IMR-90 (cell line): ENCODE measurements at regions not wholly inside any gene's neighbourhood (a gene's known extent, or its start where the extent isn't known, plus 50 kb on each side); places are given as distances from the start of the nearest gene placed in this dataset.

ENCODE experiments used
- ATAC-seq: fragments of 200-7000 bp; cut with Tn5 transposase; 2 replicates; pipeline ENCODE4 v1.9.1; 2020; ENCODE audit warnings: low read depth, mild to moderate bottlenecking, moderate library complexity
- BruUV-seq: library from RNA; stranded (reverse); fragments of 400-500 nt; replicated peaks from 2 replicates; lab custom pipeline; 2021; lab: Mats Ljungman, UMichigan
- CTCF ChIA-PET: fragments of 300-600 bp; formaldehyde crosslinking; extraction: SDS; loops from one replicate; lab custom pipeline; 2021; ENCODE audit warnings: antibody characterized with exemption; lab: Yijun Ruan, JAX
- POLR2A ChIA-PET: fragments of 300-600 bp; sonication (Branson Sonifier 250); formaldehyde crosslinking; loops from one replicate; lab custom pipeline; 2022; ENCODE audit warnings: antibody characterized with exemption; ENCODE audit not compliant: unreplicated experiment; lab: Charles Lee
- DNase-seq: peaks from one replicate; pipeline ENCODE4 v3.0.0; 2013
- H2AFZ ChIP-seq: replicated peaks from 2 replicates; pipeline ENCODE3; 2013; ENCODE audit warnings: low read length, mild to moderate bottlenecking; ENCODE audit not compliant: poor library complexity
- H2AK5ac ChIP-seq: 2 replicates; pipeline ENCODE4 v1.6.1; 2013; ENCODE audit warnings: low read depth, low read length, inconsistent platforms
- H2AK9ac ChIP-seq: replicated peaks from 2 replicates; pipeline ENCODE3; 2013; ENCODE audit warnings: mild to moderate bottlenecking, low read depth, low read length, moderate library complexity; ENCODE audit not compliant: poor library complexity
- H2BK120ac ChIP-seq: 2 replicates; pipeline ENCODE4 v1.6.1; 2013; ENCODE audit warnings: low read depth, low read length, inconsistent platforms
- H2BK15ac ChIP-seq: 3 replicates; pipeline ENCODE4 v1.6.1; 2013; ENCODE audit warnings: low read depth, low read length, inconsistent platforms
- H2BK20ac ChIP-seq: 2 replicates; pipeline ENCODE4 v1.6.1; 2013; ENCODE audit warnings: low read depth, mild to moderate bottlenecking, inconsistent platforms, low read length, moderate library complexity
- H2BK5ac ChIP-seq: 2 replicates; pipeline ENCODE4 v1.6.1; 2013; ENCODE audit warnings: mild to moderate bottlenecking, low read depth, low read length, inconsistent platforms; ENCODE audit not compliant: poor library complexity, severe bottlenecking
- H3K14ac ChIP-seq: replicated peaks from 2 replicates; pipeline ENCODE4 v1.6.1; 2013; ENCODE audit warnings: low read depth, low read length, inconsistent platforms
- H3K18ac ChIP-seq: 2 replicates; pipeline ENCODE4 v1.6.1; 2013; ENCODE audit warnings: low read depth, low read length, control low read depth
- H3K23ac ChIP-seq: 2 replicates; pipeline ENCODE4 v1.6.1; 2013; ENCODE audit warnings: low read depth, low read length, inconsistent platforms
- H3K27ac ChIP-seq: 2 replicates; pipeline ENCODE4 v1.5.1; 2013; ENCODE audit warnings: mild to moderate bottlenecking, control low read depth, low read length; ENCODE audit not compliant: insufficient read depth
- H3K27me3 ChIP-seq: 2 replicates; pipeline ENCODE4 v1.6.1; 2013; ENCODE audit warnings: low read length; ENCODE audit not compliant: control insufficient read depth, insufficient read depth
- H3K36me3 ChIP-seq: 2 replicates; pipeline ENCODE4 v1.6.1; 2013; ENCODE audit warnings: low read length, mixed read lengths; ENCODE audit not compliant: control insufficient read depth, insufficient read depth
- H3K4ac ChIP-seq: 2 replicates; pipeline ENCODE4 v1.6.1; 2013; ENCODE audit warnings: low read depth, low read length, inconsistent platforms
- H3K4me1 ChIP-seq: 2 replicates; pipeline ENCODE4 v1.6.1; 2013; ENCODE audit warnings: low read length, mixed read lengths; ENCODE audit not compliant: control insufficient read depth, insufficient read depth
- H3K4me2 ChIP-seq: 2 replicates; pipeline ENCODE4 v1.6.1; 2013; ENCODE audit warnings: low read depth, mild to moderate bottlenecking, control low read depth, low read length, moderate library complexity
- H3K4me3 ChIP-seq: 2 replicates; pipeline ENCODE4 v1.5.1; 2013; ENCODE audit warnings: low read depth, mild to moderate bottlenecking, control low read depth, low read length, moderate library complexity; ENCODE audit not compliant: insufficient read depth
- H3K56ac ChIP-seq: 2 replicates; pipeline ENCODE4 v1.6.1; 2013; ENCODE audit warnings: low read length, inconsistent platforms; ENCODE audit not compliant: insufficient read depth; ENCODE audit errors: extremely low read depth
- H3K79me1 ChIP-seq, 2 experiments: 2 replicates each; pipeline ENCODE4 v1.6.1; 2013; ENCODE audit warnings: low read length in 2 of 2, inconsistent platforms in 1 of 2, low read depth in 1 of 2
- H3K9ac ChIP-seq: 2 replicates; pipeline ENCODE4 v1.6.1; 2013; ENCODE audit warnings: low read depth, low read length, control low read depth
- H3K9me1 ChIP-seq: 2 replicates; pipeline ENCODE4 v1.6.1; 2013; ENCODE audit warnings: low read length, inconsistent platforms; ENCODE audit not compliant: insufficient read depth
- H3K9me3 ChIP-seq: 2 replicates; pipeline ENCODE4 v1.6.1; 2013; ENCODE audit warnings: low read length; ENCODE audit not compliant: control insufficient read depth, insufficient read depth
- H4K20me1 ChIP-seq: 2 replicates; pipeline ENCODE4 v1.6.1; 2013; ENCODE audit warnings: low read length, inconsistent platforms; ENCODE audit not compliant: insufficient read depth
- H4K5ac ChIP-seq: 2 replicates; pipeline ENCODE4 v1.6.1; 2013; ENCODE audit warnings: mild to moderate bottlenecking, low read depth, low read length, control low read depth
- H4K8ac ChIP-seq, 2 experiments: 2 replicates each; pipeline ENCODE4 v1.6.1; 2013; ENCODE audit warnings: low read depth in 2 of 2, low read length in 2 of 2, control low read depth in 1 of 2, inconsistent platforms in 1 of 2
- H4K91ac ChIP-seq: 2 replicates; pipeline ENCODE4 v1.6.1; 2013; ENCODE audit warnings: low read depth, low read length, inconsistent platforms; ENCODE audit not compliant: insufficient read depth
- CEBPB ChIP-seq: IDR thresholded peaks from 2 replicates; pipeline ENCODE4 v1.6.1; 2012; ENCODE audit warnings: low read depth, low read length, improper control_type of control experiment
- CHD1 ChIP-seq: IDR thresholded peaks from 2 replicates; pipeline ENCODE4 v1.6.1; 2012; ENCODE audit warnings: low read depth, low read length, improper control_type of control experiment
- ELK1 ChIP-seq: fragments of 150-350 bp; IDR thresholded peaks from 2 replicates; pipeline ENCODE4 v1.6.1; 2016; ENCODE audit warnings: low read depth, mild to moderate bottlenecking, low read length, moderate library complexity, borderline replicate concordance
- FOS ChIP-seq: fragments of 150-350 bp; IDR thresholded peaks from 2 replicates; pipeline ENCODE4 v1.6.1; 2016; ENCODE audit warnings: low read depth, low read length
- MAFK ChIP-seq: IDR thresholded peaks from 2 replicates; pipeline ENCODE4 v1.6.1; 2012; ENCODE audit warnings: low read depth, low read length, improper control_type of control experiment
- MAZ ChIP-seq: IDR thresholded peaks from 2 replicates; pipeline ENCODE4 v1.6.1; 2012; ENCODE audit warnings: low read depth, mild to moderate bottlenecking, low read length, improper control_type of control experiment, moderate library complexity, borderline replicate concordance
- MXI1 ChIP-seq: IDR thresholded peaks from 2 replicates; pipeline ENCODE4 v1.6.1; 2012; ENCODE audit warnings: low read depth, mild to moderate bottlenecking, low read length, moderate library complexity, borderline replicate concordance
- POLR2A ChIP-seq: IDR thresholded peaks from 2 replicates; pipeline ENCODE4 v1.6.1; 2012; ENCODE audit warnings: mild to moderate bottlenecking, low read depth, low read length
- RAD21 ChIP-seq: IDR thresholded peaks from 2 replicates; pipeline ENCODE4 v1.6.1; 2012; ENCODE audit warnings: low read length, improper control_type of control experiment
- RCOR1 ChIP-seq: IDR thresholded peaks from 2 replicates; pipeline ENCODE4 v1.6.1; 2012; ENCODE audit warnings: mild to moderate bottlenecking, low read length, improper control_type of control experiment; ENCODE audit not compliant: insufficient replicate concordance
- RFX5 ChIP-seq: IDR thresholded peaks from 2 replicates; pipeline ENCODE4 v1.8.0; 2012; ENCODE audit warnings: low read depth, mild to moderate bottlenecking, low read length, moderate library complexity
- SMC3 ChIP-seq: fragments of 150-350 bp; IDR thresholded peaks from 2 replicates; pipeline ENCODE4 v1.6.1; 2016; ENCODE audit warnings: low read depth, mild to moderate bottlenecking, antibody characterized with exemption, low read length, moderate library complexity
- WGBS, 2 experiments: methylation state at CpG; one replicate each; pipeline versions ENCODE4 v1.1.5 to v1.1.7; 2013; ENCODE audit warnings: missing lambda C conversion rate in 2 of 2; ENCODE audit not compliant: insufficient read length in 1 of 2; ENCODE audit errors: extremely low coverage in 2 of 2; 5-methylcytosine and 5-hydroxymethylcytosine counted together
- dilution Hi-C: fragments of 300-500 bp; cut with HindIII; formaldehyde crosslinking; loops from one replicate; pipeline ENCODE4 v1.14.3; 2018; ENCODE audit warnings: low sequenced_read_pairs; ENCODE audit not compliant: unreplicated experiment
- in situ Hi-C: fragments of 300-500 bp; cut with MboI; formaldehyde crosslinking; loops from 3 replicates; pipeline ENCODE4 v1.14.3; 2019; ENCODE audit warnings: low sequenced_read_pairs, inconsistent platforms, mixed read lengths
- intact Hi-C: fragments of 100-400 bp; cut with micrococcal nuclease; formaldehyde crosslinking; loops from 2 replicates; pipeline ENCODE4 v1.10.0; 2022
- TF ChIP-seq, protein P1 (sequence below): conservative IDR thresholded peaks from 2 replicates; pipeline ENCODE4 v1.5.1; 2012; ENCODE audit warnings: mild to moderate bottlenecking, low read depth, low read length, improper control_type of control experiment

- no peaks in the 10 kb centered on the region for H3K9me1 ChIP-seq
- ATAC-seq: no peak
- H3K79me1 ChIP-seq: no peaks in the 10 kb centered on the region
- no peak for DNase-seq
- H2AK9ac ChIP-seq: no peak overlapping the region
- H3K4me1 ChIP-seq: no peaks in the 10 kb centered on the region
- H3K4me2 ChIP-seq: no peak overlapping the region
- H4K20me1 ChIP-seq: no peaks in the 10 kb centered on the region
- peaks cover 29% of the 10 kb centered on the region for H3K9me3 ChIP-seq
- H3K27ac ChIP-seq: no peak overlapping the region
- no peak for TF ChIP-seq CHD1
- TF ChIP-seq, protein P1, sequence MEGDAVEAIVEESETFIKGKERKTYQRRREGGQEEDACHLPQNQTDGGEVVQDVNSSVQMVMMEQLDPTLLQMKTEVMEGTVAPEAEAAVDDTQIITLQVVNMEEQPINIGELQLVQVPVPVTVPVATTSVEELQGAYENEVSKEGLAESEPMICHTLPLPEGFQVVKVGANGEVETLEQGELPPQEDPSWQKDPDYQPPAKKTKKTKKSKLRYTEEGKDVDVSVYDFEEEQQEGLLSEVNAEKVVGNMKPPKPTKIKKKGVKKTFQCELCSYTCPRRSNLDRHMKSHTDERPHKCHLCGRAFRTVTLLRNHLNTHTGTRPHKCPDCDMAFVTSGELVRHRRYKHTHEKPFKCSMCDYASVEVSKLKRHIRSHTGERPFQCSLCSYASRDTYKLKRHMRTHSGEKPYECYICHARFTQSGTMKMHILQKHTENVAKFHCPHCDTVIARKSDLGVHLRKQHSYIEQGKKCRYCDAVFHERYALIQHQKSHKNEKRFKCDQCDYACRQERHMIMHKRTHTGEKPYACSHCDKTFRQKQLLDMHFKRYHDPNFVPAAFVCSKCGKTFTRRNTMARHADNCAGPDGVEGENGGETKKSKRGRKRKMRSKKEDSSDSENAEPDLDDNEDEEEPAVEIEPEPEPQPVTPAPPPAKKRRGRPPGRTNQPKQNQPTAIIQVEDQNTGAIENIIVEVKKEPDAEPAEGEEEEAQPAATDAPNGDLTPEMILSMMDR: no peak
- no peak for TF ChIP-seq MAFK
- TF ChIP-seq SMC3: no peak
- TF ChIP-seq MAZ: no peak
- no peak for TF ChIP-seq MXI1
- no peak for TF ChIP-seq RAD21
- TF ChIP-seq FOS: no peak
- TF ChIP-seq RFX5: no peak
- TF ChIP-seq RCOR1: no peak
- no peak for TF ChIP-seq ELK1
- no peak for TF ChIP-seq POLR2A
- TF ChIP-seq CEBPB: no peak
- no peak overlapping the region for H4K91ac ChIP-seq
- H3K36me3 ChIP-seq: no peaks in the 10 kb centered on the region
- no peak overlapping the region for H3K56ac ChIP-seq
- no peak overlapping the region for H2AK5ac ChIP-seq
- no peak overlapping the region for H3K4me3 ChIP-seq
- H2BK15ac ChIP-seq: no peak overlapping the region
- no peak overlapping the region for H4K5ac ChIP-seq
- CTCF ChIA-PET: no interaction called here
- H3K14ac ChIP-seq: no peak overlapping the region
- in situ Hi-C loops: no loop called here
- no peak overlapping the region for H3K18ac ChIP-seq
- no peak overlapping the region for H3K23ac ChIP-seq
- no peak overlapping the region for H4K8ac ChIP-seq
- intact Hi-C loops: no loop called here
- dilution Hi-C loops: no loop called here
- BruUV-seq: no TSS peak
- H2BK5ac ChIP-seq: no peak overlapping the region
- H2BK120ac ChIP-seq: no peak overlapping the region
- no peak overlapping the region for H2AFZ ChIP-seq
- H2BK20ac ChIP-seq: no peak overlapping the region
- no peak overlapping the region for H3K9ac ChIP-seq
- WGBS, 2 experiments: no CpG with 5 or more reads among the region's 1 CpG
- no peaks in the 10 kb centered on the region for H3K27me3 ChIP-seq
- no peak overlapping the region for H3K4ac ChIP-seq
- POLR2A ChIA-PET: no interaction called here
These were observed 144.4 kb downstream of the ZNF675 start for GRCh38 chr19:23542562-23542961.
